Endothelial cell of umbilical vein (primary cell): ENCODE measurements at regions not wholly inside any gene's neighbourhood (a gene's known extent, or its start where the extent isn't known, plus 50 kb on each side); places are given as distances from the start of the nearest gene placed in this dataset.

Source experiments
- POLR2AphosphoS5 ChIP-seq: IDR thresholded peaks from 2 replicates; pipeline ENCODE4 v1.6.1; 2012; ENCODE audit warnings: low read depth, mild to moderate bottlenecking, control low read depth, low read length, moderate library complexity; ENCODE audit not compliant: insufficient read depth
- TF ChIP-seq, protein P1 (sequence below), 2 donors: IDR thresholded peaks; 1 replicate in 1 of 2; 2 replicates in 1 of 2; pipeline ENCODE4 v1.5.1; 2011; ENCODE audit warnings: low read length in 2 of 2, mild to moderate bottlenecking in 2 of 2, moderate library complexity in 2 of 2, control low read depth in 1 of 2, inconsistent platforms in 1 of 2, low read depth in 1 of 2; ENCODE audit not compliant: insufficient read depth in 1 of 2; ENCODE audit errors: extremely low read depth in 1 of 2

DNA sequence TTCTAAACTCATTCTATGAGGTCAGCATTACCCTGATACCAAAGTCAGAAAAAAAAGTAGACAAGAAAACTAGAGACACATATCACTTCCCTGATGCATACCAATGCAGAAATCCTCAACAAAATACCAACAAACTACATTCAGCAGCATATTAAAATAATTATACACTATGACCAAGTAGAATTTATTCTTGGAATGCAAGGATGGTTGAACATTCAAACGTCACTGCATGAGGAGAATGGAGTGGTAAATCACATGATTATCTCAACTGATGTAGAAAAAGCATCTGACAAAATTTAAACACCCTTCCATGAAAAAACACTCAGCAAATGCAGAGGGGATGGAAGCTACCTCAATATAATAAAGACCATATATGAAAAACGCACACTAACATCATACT is 155.0 kb upstream of the KCNJ18 start:
- TF ChIP-seq, protein P1, sequence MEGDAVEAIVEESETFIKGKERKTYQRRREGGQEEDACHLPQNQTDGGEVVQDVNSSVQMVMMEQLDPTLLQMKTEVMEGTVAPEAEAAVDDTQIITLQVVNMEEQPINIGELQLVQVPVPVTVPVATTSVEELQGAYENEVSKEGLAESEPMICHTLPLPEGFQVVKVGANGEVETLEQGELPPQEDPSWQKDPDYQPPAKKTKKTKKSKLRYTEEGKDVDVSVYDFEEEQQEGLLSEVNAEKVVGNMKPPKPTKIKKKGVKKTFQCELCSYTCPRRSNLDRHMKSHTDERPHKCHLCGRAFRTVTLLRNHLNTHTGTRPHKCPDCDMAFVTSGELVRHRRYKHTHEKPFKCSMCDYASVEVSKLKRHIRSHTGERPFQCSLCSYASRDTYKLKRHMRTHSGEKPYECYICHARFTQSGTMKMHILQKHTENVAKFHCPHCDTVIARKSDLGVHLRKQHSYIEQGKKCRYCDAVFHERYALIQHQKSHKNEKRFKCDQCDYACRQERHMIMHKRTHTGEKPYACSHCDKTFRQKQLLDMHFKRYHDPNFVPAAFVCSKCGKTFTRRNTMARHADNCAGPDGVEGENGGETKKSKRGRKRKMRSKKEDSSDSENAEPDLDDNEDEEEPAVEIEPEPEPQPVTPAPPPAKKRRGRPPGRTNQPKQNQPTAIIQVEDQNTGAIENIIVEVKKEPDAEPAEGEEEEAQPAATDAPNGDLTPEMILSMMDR (IDR thresholded peaks at IDR 0.05; ENCODE audit: extremely low read depth in 1 of 2, insufficient read depth in 1 of 2, low read depth in 1 of 2, low read length in 2 of 2), result no peak
- no peak for TF ChIP-seq POLR2AphosphoS5
